GM12892 (cell line): ENCODE measurements at regions not wholly inside any gene's neighbourhood (a gene's known extent, or its start where the extent isn't known, plus 50 kb on each side); places are given as distances from the start of the nearest gene placed in this dataset.

ENCODE experiments used
- DNase-seq: peaks from one replicate; pipeline ENCODE4 v3.0.0; 2011; ENCODE audit not compliant: insufficient read length
- FAIRE-seq: peaks from 2 replicates; lab custom pipeline; 2011; peaks lifted over from hg19 to GRCh38; lab: Jason Lieb, UNC
- POLR2A ChIP-seq: IDR thresholded peaks from 2 replicates; pipeline ENCODE4 v1.6.1; 2011; ENCODE audit warnings: low read depth, low read length, control low read depth
- POLR2AphosphoS5 ChIP-seq: IDR thresholded peaks from 2 replicates; pipeline ENCODE4 v1.6.1; 2011; ENCODE audit warnings: low read depth, low read length, control low read depth

DNA sequence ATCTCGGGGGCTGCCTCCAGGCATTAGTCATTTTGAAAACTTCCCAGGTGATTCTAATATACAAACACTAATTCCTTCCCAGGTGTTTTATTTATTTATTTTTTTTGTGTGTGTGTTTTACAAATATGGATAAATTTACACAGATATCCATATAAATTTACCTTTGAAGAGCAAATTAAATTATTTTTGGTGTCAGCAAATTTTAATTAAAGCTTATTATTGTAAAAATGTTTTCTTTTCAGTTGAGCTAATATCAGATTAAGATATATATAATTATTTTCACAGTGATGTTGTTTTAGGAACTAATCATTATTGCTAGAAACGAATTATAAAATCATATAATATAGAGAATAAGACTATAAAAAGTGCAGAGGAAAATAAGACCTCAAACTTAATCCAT, 62.0 kb upstream of the FREM3 start:
- FAIRE-seq = no peak
- DNase-seq = no peak
- TF ChIP-seq POLR2A = no peak
- no peak for TF ChIP-seq POLR2AphosphoS5
